SK-N-SH treated with all-trans-retinoic acid at 6 μM for 48 hours (cell line): ENCODE measurements at regions not wholly inside any gene's neighbourhood (a gene's known extent, or its start where the extent isn't known, plus 50 kb on each side); places are given as distances from the start of the nearest gene placed in this dataset.

Experiments
- OSR1 ChIP-seq: fragments of 250-450 bp; sonication (Bioruptor Pico); IDR thresholded peaks from 2 replicates; pipeline ENCODE4 v1.8.0; 2022; ENCODE audit warnings: moderate library complexity, mild to moderate bottlenecking, inconsistent platforms
- PPARA ChIP-seq: fragments of 250-450 bp; sonication (Bioruptor Pico); IDR thresholded peaks from 2 replicates; pipeline ENCODE4 v1.5.0; 2020; ENCODE audit warnings: mild to moderate bottlenecking, borderline replicate concordance

DNA sequence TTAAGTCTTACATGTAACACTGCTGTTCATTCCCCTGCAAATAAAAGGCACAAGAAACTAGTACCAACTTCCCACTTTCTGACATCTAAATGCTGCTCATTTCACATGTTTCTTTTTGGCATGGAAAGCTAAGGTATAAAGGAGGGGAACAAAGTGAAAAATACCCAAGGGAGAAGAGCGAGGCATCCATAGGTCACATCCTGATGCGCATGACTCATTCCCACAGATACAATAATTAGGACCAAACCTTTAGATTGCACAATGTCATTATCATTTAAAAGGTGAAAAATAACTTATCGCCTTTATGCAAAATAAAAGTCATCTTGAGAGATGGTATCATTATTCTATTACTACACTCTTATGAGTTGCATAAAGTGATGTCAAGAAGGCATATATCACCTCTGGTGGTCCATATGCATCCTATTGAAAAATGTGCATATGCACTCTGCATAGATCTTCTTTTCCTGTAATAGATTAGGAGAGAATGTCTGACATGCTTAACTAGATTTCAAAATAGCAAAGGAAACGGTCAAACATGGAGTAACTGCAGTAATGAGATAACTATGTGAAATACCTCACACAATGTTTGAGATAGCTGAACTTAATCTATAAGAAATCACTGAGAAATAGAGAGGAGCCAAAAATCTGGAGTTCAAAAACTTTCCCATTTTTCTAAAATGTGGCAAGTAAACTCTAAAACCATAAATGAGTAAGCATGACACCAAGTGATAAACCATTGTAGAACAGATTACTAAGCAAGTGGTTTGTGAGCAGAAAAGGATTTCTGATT is 382.5 kb upstream of the TMTC1 start:
- TF ChIP-seq OSR1 (CRISPR knock-in tag): no peak
- TF ChIP-seq PPARA (CRISPR knock-in tag): no peak
